Suprapubic skin (tissue), 4 donors: ENCODE measurements at regions not wholly inside any gene's neighbourhood (a gene's known extent, or its start where the extent isn't known, plus 50 kb on each side); places are given as distances from the start of the nearest gene placed in this dataset.

Experiments used
- POLR2A ChIP-seq, 2 donors: fragments of 450-650 bp; IDR thresholded peaks; one replicate each; pipeline ENCODE4 v1.6.1; 2017; ENCODE audit warnings: antibody characterized with exemption in 2 of 2, mild to moderate bottlenecking in 2 of 2, moderate library complexity in 2 of 2
- POLR2AphosphoS5 ChIP-seq, 3 donors: sonication (generic); formaldehyde crosslinking; IDR thresholded peaks; one replicate each; pipeline ENCODE4 v1.6.1; 2017; ENCODE audit warnings: antibody characterized with exemption in 3 of 3
- TF ChIP-seq, protein P1 (sequence below), 2 donors: fragments of 200-600 bp in 1 of 2; fragments of 450-650 bp in 1 of 2; sonication (generic) in 1 of 2; IDR thresholded peaks; one replicate each; pipeline ENCODE4 v1.5.1; 2016 to 2019; ENCODE audit warnings: antibody characterized with exemption in 2 of 2, mild to moderate bottlenecking in 1 of 2, moderate library complexity in 1 of 2

DNA sequence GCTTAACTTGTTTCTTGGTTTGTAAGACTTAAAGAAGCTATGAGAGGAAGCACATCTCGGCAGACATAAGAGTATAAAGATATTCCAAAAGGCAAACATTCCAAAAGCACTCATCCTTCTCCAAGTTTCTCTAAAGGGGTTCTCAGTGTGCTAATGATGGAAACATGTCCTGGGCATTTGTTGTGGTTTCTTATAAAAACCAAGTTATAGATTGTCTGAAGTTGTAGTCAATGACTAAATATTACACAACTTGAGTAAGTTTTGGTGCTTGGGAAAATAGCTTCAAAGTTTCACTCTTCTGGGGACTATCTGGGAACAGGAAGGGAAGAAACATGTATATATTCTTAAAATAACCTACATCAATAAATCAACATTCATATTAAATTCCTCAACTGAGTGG, 128.3 kb upstream of the TBX18 start:
- no peak for TF ChIP-seq POLR2AphosphoS5 (IDR thresholded peaks at IDR 0.05)
- TF ChIP-seq, protein P1, sequence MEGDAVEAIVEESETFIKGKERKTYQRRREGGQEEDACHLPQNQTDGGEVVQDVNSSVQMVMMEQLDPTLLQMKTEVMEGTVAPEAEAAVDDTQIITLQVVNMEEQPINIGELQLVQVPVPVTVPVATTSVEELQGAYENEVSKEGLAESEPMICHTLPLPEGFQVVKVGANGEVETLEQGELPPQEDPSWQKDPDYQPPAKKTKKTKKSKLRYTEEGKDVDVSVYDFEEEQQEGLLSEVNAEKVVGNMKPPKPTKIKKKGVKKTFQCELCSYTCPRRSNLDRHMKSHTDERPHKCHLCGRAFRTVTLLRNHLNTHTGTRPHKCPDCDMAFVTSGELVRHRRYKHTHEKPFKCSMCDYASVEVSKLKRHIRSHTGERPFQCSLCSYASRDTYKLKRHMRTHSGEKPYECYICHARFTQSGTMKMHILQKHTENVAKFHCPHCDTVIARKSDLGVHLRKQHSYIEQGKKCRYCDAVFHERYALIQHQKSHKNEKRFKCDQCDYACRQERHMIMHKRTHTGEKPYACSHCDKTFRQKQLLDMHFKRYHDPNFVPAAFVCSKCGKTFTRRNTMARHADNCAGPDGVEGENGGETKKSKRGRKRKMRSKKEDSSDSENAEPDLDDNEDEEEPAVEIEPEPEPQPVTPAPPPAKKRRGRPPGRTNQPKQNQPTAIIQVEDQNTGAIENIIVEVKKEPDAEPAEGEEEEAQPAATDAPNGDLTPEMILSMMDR (IDR thresholded peaks at IDR 0.05): no peak
- no peak for TF ChIP-seq POLR2A (IDR thresholded peaks at IDR 0.05)
